Uterus (tissue), 3 donors: ENCODE measurements at regions not wholly inside any gene's neighbourhood (a gene's known extent, or its start where the extent isn't known, plus 50 kb on each side); places are given as distances from the start of the nearest gene placed in this dataset.
"Not testable (repeated sequence)": the region's sequence is repeated elsewhere in the genome, so short reads cannot be mapped to it uniquely, and the experiment has no call there.

Experiments
- DNase-seq, 2 donors: peaks; one replicate each; pipeline ENCODE4 v3.0.0-alpha.2; 2019 to 2020
- H3K27ac ChIP-seq, 2 donors: fragments of 200-600 bp; sonication (generic); 1 replicate in 1 of 2; 2 replicates in 1 of 2; pipeline ENCODE4 v1.5.1; 2016 to 2018
- H3K27me3 ChIP-seq, 2 donors: fragments of 200-600 bp; sonication (generic); one replicate each; pipeline ENCODE4 v1.5.1; 2018 to 2019; ENCODE audit warnings: control low read depth in 1 of 2
- H3K36me3 ChIP-seq, 2 donors: fragments of 200-600 bp; sonication (generic); one replicate each; pipeline ENCODE4 v1.5.1; 2019; ENCODE audit warnings: control low read depth in 1 of 2
- H3K4me1 ChIP-seq, 2 donors: fragments of 200-600 bp; sonication (generic); one replicate each; pipeline ENCODE4 v1.5.1; 2018 to 2019; ENCODE audit warnings: control low read depth in 1 of 2
- H3K4me3 ChIP-seq, 2 donors: fragments of 200-600 bp; sonication (generic); 1 replicate in 1 of 2; 2 replicates in 1 of 2; pipeline ENCODE4 v1.5.1; 2018 to 2019; ENCODE audit warnings: mild to moderate bottlenecking in 1 of 2
- H3K9me3 ChIP-seq, 2 donors: fragments of 200-600 bp; sonication (generic); one replicate each; pipeline ENCODE4 v1.5.1; 2019; ENCODE audit warnings: control low read depth in 1 of 2
- POLR2A ChIP-seq, 2 donors: fragments of 450-650 bp; IDR thresholded peaks; one replicate each; pipeline ENCODE4 v1.6.1; 2016; ENCODE audit warnings: antibody characterized with exemption in 2 of 2, mild to moderate bottlenecking in 1 of 2, moderate library complexity in 1 of 2
- intact Hi-C: fragments of 100-400 bp; cut with DNase I; formaldehyde crosslinking; loops from one replicate; pipeline ENCODE4 v1.15.1; 2023; ENCODE audit warnings: low total_unique reads
- TF ChIP-seq, protein P1 (sequence below), 4 experiments: fragments of 200-600 bp in 2 of 4; fragments of 450-650 bp in 2 of 4; sonication (generic) in 2 of 4; IDR thresholded peaks; one replicate each; pipeline ENCODE4 v1.5.1; 2016 to 2019; ENCODE audit warnings: antibody characterized with exemption in 4 of 4, mild to moderate bottlenecking in 2 of 4, moderate library complexity in 1 of 4
- donor health status: DM: yes; HTN: yes; CAD: no.

DNA sequence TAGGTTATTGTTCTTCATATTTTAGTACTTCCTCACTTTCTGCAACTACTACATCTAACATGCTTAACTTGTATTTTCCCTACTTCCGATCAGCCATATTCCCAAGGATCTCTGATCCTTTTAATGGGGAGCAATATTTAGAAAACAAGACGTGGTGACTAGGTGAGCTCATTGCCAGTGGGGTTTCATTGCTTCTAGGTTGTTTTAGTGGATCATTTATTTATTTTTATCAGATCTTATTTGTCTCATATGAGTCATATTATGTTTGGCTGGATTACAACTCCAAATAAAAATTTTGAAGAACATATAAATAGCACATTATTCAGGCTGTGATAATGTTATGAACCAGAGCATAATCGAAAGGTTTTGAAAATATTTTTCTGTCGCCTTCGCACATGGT is 480.9 kb upstream of the TMEFF2 start:
- TF ChIP-seq, protein P1, sequence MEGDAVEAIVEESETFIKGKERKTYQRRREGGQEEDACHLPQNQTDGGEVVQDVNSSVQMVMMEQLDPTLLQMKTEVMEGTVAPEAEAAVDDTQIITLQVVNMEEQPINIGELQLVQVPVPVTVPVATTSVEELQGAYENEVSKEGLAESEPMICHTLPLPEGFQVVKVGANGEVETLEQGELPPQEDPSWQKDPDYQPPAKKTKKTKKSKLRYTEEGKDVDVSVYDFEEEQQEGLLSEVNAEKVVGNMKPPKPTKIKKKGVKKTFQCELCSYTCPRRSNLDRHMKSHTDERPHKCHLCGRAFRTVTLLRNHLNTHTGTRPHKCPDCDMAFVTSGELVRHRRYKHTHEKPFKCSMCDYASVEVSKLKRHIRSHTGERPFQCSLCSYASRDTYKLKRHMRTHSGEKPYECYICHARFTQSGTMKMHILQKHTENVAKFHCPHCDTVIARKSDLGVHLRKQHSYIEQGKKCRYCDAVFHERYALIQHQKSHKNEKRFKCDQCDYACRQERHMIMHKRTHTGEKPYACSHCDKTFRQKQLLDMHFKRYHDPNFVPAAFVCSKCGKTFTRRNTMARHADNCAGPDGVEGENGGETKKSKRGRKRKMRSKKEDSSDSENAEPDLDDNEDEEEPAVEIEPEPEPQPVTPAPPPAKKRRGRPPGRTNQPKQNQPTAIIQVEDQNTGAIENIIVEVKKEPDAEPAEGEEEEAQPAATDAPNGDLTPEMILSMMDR (IDR thresholded peaks at IDR 0.05), result no peak
- TF ChIP-seq POLR2A (IDR thresholded peaks at IDR 0.05), result no peak
- H3K36me3 ChIP-seq, result no peaks in the 10 kb centered on the region
- no peaks in the 10 kb centered on the region for H3K9me3 ChIP-seq
- no peak overlapping the region for H3K4me3 ChIP-seq
- no peak overlapping the region for H3K27ac ChIP-seq
- no peak for DNase-seq
- no peaks in the 10 kb centered on the region for H3K27me3 ChIP-seq
- intact Hi-C loops, result no loop called here
- no peaks in the 10 kb centered on the region for H3K4me1 ChIP-seq

DNA sequence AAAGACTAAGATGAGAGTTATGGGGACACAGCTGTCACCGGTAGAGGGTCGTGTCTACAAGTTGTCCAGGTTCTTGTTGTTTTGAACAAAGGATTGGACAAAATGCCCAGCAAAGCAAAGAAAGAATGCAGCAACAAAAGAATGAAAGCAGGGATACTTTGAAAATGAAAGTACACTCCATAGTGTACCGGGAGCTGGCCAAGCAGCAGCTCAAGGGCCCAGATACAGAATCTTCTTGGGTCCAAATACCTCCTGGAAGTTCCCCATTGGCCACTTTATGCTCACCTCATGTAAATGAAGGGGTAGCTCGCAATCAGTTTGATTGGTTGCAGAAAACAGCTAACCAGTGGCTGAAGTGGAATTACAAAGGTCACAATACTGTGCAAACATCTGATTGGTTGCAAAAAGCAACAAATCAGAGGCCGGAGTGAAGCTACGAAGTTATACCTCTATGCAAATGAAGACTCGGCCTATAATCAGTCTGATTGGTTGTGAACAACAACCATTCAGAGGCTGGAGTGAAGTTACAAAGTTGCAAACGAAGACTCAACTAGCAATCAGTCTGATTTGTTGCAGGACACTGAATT is 474.9 kb upstream of the TMEFF2 start:
- Histone ChIP-seq H3K36me3 (no peaks in the 10 kb centered on the region), H3K4me3 (no peak overlapping the region)
- intact Hi-C loops, result no loop called here

DNA sequence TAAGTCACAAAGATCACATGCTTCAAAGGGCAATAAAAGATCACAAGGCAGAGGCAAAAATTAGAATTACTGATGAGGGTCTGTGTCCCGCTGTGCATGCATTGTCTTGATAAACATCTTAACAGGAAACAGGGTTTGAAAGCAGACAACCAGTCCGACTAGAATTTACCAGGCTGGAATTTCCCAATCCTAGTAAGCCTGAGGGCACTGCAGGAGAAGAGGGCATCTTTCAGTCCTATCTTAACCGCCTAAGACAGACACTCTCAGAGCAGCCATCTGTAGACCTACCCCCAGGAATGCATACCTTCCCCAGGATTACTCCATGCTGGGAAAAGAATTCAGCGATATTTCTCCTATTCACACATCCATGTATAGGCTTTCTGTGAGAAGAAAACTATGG is 465.8 kb upstream of the TMEFF2 start:
- intact Hi-C loops, H3K4me3 ChIP-seq, DNase-seq, H3K4me1 ChIP-seq, H3K27me3 ChIP-seq, H3K9me3 ChIP-seq, H3K27ac ChIP-seq, H3K36me3 ChIP-seq: not testable (repeated sequence)

More for the DNA sequence above, 474.9 kb upstream of the TMEFF2 start:
- no peaks in the 10 kb centered on the region for H3K9me3 ChIP-seq
- DNase-seq, result no peak
- TF ChIP-seq, protein P1 (IDR thresholded peaks at IDR 0.05), result no peak
- TF ChIP-seq POLR2A (IDR thresholded peaks at IDR 0.05), result no peak
- no peaks in the 10 kb centered on the region for H3K4me1 ChIP-seq
- no peaks in the 10 kb centered on the region for H3K27me3 ChIP-seq
- no peak overlapping the region for H3K27ac ChIP-seq

DNA sequence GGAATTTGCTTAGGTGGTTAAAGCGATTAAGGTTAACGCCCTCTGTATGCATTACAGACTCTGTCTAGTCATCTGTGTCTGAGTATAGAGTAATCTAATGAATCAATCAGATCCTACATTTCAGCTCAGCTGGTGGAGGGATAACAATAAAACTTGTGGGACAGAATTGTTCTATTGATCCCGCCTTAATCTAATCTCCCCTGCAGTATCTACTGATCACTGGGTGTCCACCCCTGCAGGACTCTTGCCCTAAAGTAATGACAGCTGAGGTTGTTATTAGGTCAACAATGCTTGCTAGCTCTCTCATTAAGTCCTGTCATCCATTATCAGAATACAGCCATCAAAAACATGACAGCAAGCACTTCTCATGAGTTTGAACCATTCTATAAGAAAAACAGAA is 462.6 kb upstream of the TMEFF2 start:
- no peak for DNase-seq
- Histone ChIP-seq H3K27me3 (no peaks in the 10 kb centered on the region), H3K36me3 (no peaks in the 10 kb centered on the region), H3K4me3 (no peak overlapping the region), H3K9me3 (no peaks in the 10 kb centered on the region), H3K4me1 (no peaks in the 10 kb centered on the region), H3K27ac (no peak overlapping the region)
- no peak for TF ChIP-seq POLR2A (IDR thresholded peaks at IDR 0.05)
- TF ChIP-seq, protein P1 (IDR thresholded peaks at IDR 0.05), result no peak
- intact Hi-C loops, result no loop called here

DNA sequence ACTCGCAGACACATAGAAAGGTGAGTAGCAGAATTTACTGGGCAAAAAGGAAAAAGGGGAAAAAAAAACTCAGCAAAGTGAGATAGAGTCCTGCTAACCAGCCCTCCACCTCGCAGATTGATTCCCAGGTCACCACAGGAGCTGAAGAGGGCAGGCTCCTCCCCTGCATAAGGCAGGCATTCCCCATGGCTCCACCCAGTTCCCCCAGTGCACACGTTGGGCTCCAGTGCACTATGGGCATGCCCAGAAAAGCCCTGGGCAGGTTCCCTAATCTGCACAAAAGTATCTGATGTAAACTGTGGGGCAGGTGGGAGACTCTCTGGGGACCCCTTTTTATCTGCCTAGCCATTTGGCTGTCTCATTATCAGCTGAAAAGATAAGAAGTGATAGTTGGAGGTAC is 461.2 kb upstream of the TMEFF2 start:
- Histone ChIP-seq H3K4me1 (no peaks in the 10 kb centered on the region), H3K4me3 (no peak overlapping the region), H3K9me3 (no peaks in the 10 kb centered on the region), H3K27me3 (no peaks in the 10 kb centered on the region), H3K27ac (no peak overlapping the region), H3K36me3 (no peaks in the 10 kb centered on the region)
- TF ChIP-seq, protein P1 (IDR thresholded peaks at IDR 0.05), result no peak
- TF ChIP-seq POLR2A (IDR thresholded peaks at IDR 0.05), result no peak
- no peak for DNase-seq
- intact Hi-C loops, result no loop called here
